IMR-90 (cell line): ENCODE measurements at regions not wholly inside any gene's neighbourhood (a gene's known extent, or its start where the extent isn't known, plus 50 kb on each side); places are given as distances from the start of the nearest gene placed in this dataset.
"Not testable (repeated sequence)": the region's sequence is repeated elsewhere in the genome, so short reads cannot be mapped to it uniquely, and the experiment has no call there.

ENCODE experiments used
- ATAC-seq: fragments of 200-7000 bp; cut with Tn5 transposase; 2 replicates; pipeline ENCODE4 v1.9.1; 2020; ENCODE audit warnings: low read depth, mild to moderate bottlenecking, moderate library complexity
- BruUV-seq: library from RNA; stranded (reverse); fragments of 400-500 nt; replicated peaks from 2 replicates; lab custom pipeline; 2021; lab: Mats Ljungman, UMichigan
- CTCF ChIA-PET: fragments of 300-600 bp; formaldehyde crosslinking; extraction: SDS; loops from one replicate; lab custom pipeline; 2021; ENCODE audit warnings: antibody characterized with exemption; lab: Yijun Ruan, JAX
- POLR2A ChIA-PET: fragments of 300-600 bp; sonication (Branson Sonifier 250); formaldehyde crosslinking; loops from one replicate; lab custom pipeline; 2022; ENCODE audit warnings: antibody characterized with exemption; ENCODE audit not compliant: unreplicated experiment; lab: Charles Lee
- DNase-seq: peaks from one replicate; pipeline ENCODE4 v3.0.0; 2013
- H2AFZ ChIP-seq: replicated peaks from 2 replicates; pipeline ENCODE3; 2013; ENCODE audit warnings: low read length, mild to moderate bottlenecking; ENCODE audit not compliant: poor library complexity
- H2AK5ac ChIP-seq: 2 replicates; pipeline ENCODE4 v1.6.1; 2013; ENCODE audit warnings: low read depth, low read length, inconsistent platforms
- H2AK9ac ChIP-seq: replicated peaks from 2 replicates; pipeline ENCODE3; 2013; ENCODE audit warnings: mild to moderate bottlenecking, low read depth, low read length, moderate library complexity; ENCODE audit not compliant: poor library complexity
- H2BK120ac ChIP-seq: 2 replicates; pipeline ENCODE4 v1.6.1; 2013; ENCODE audit warnings: low read depth, low read length, inconsistent platforms
- H2BK15ac ChIP-seq: 3 replicates; pipeline ENCODE4 v1.6.1; 2013; ENCODE audit warnings: low read depth, low read length, inconsistent platforms
- H2BK20ac ChIP-seq: 2 replicates; pipeline ENCODE4 v1.6.1; 2013; ENCODE audit warnings: low read depth, mild to moderate bottlenecking, inconsistent platforms, low read length, moderate library complexity
- H2BK5ac ChIP-seq: 2 replicates; pipeline ENCODE4 v1.6.1; 2013; ENCODE audit warnings: mild to moderate bottlenecking, low read depth, low read length, inconsistent platforms; ENCODE audit not compliant: poor library complexity, severe bottlenecking
- H3K14ac ChIP-seq: replicated peaks from 2 replicates; pipeline ENCODE4 v1.6.1; 2013; ENCODE audit warnings: low read depth, low read length, inconsistent platforms
- H3K18ac ChIP-seq: 2 replicates; pipeline ENCODE4 v1.6.1; 2013; ENCODE audit warnings: low read depth, low read length, control low read depth
- H3K23ac ChIP-seq: 2 replicates; pipeline ENCODE4 v1.6.1; 2013; ENCODE audit warnings: low read depth, low read length, inconsistent platforms
- H3K27ac ChIP-seq: 2 replicates; pipeline ENCODE4 v1.5.1; 2013; ENCODE audit warnings: mild to moderate bottlenecking, control low read depth, low read length; ENCODE audit not compliant: insufficient read depth
- H3K27me3 ChIP-seq: 2 replicates; pipeline ENCODE4 v1.6.1; 2013; ENCODE audit warnings: low read length; ENCODE audit not compliant: control insufficient read depth, insufficient read depth
- H3K36me3 ChIP-seq: 2 replicates; pipeline ENCODE4 v1.6.1; 2013; ENCODE audit warnings: low read length, mixed read lengths; ENCODE audit not compliant: control insufficient read depth, insufficient read depth
- H3K4ac ChIP-seq: 2 replicates; pipeline ENCODE4 v1.6.1; 2013; ENCODE audit warnings: low read depth, low read length, inconsistent platforms
- H3K4me1 ChIP-seq: 2 replicates; pipeline ENCODE4 v1.6.1; 2013; ENCODE audit warnings: low read length, mixed read lengths; ENCODE audit not compliant: control insufficient read depth, insufficient read depth
- H3K4me2 ChIP-seq: 2 replicates; pipeline ENCODE4 v1.6.1; 2013; ENCODE audit warnings: low read depth, mild to moderate bottlenecking, control low read depth, low read length, moderate library complexity
- H3K4me3 ChIP-seq: 2 replicates; pipeline ENCODE4 v1.5.1; 2013; ENCODE audit warnings: low read depth, mild to moderate bottlenecking, control low read depth, low read length, moderate library complexity; ENCODE audit not compliant: insufficient read depth
- H3K56ac ChIP-seq: 2 replicates; pipeline ENCODE4 v1.6.1; 2013; ENCODE audit warnings: low read length, inconsistent platforms; ENCODE audit not compliant: insufficient read depth; ENCODE audit errors: extremely low read depth
- H3K79me1 ChIP-seq, 2 experiments: 2 replicates each; pipeline ENCODE4 v1.6.1; 2013; ENCODE audit warnings: low read length in 2 of 2, inconsistent platforms in 1 of 2, low read depth in 1 of 2
- H3K9ac ChIP-seq: 2 replicates; pipeline ENCODE4 v1.6.1; 2013; ENCODE audit warnings: low read depth, low read length, control low read depth
- H3K9me1 ChIP-seq: 2 replicates; pipeline ENCODE4 v1.6.1; 2013; ENCODE audit warnings: low read length, inconsistent platforms; ENCODE audit not compliant: insufficient read depth
- H3K9me3 ChIP-seq: 2 replicates; pipeline ENCODE4 v1.6.1; 2013; ENCODE audit warnings: low read length; ENCODE audit not compliant: control insufficient read depth, insufficient read depth
- H4K20me1 ChIP-seq: 2 replicates; pipeline ENCODE4 v1.6.1; 2013; ENCODE audit warnings: low read length, inconsistent platforms; ENCODE audit not compliant: insufficient read depth
- H4K5ac ChIP-seq: 2 replicates; pipeline ENCODE4 v1.6.1; 2013; ENCODE audit warnings: mild to moderate bottlenecking, low read depth, low read length, control low read depth
- H4K8ac ChIP-seq, 2 experiments: 2 replicates each; pipeline ENCODE4 v1.6.1; 2013; ENCODE audit warnings: low read depth in 2 of 2, low read length in 2 of 2, control low read depth in 1 of 2, inconsistent platforms in 1 of 2
- H4K91ac ChIP-seq: 2 replicates; pipeline ENCODE4 v1.6.1; 2013; ENCODE audit warnings: low read depth, low read length, inconsistent platforms; ENCODE audit not compliant: insufficient read depth
- WGBS, 2 experiments: methylation state at CpG; one replicate each; pipeline versions ENCODE4 v1.1.5 to v1.1.7; 2013; ENCODE audit warnings: missing lambda C conversion rate in 2 of 2; ENCODE audit not compliant: insufficient read length in 1 of 2; ENCODE audit errors: extremely low coverage in 2 of 2; 5-methylcytosine and 5-hydroxymethylcytosine counted together
- dilution Hi-C: fragments of 300-500 bp; cut with HindIII; formaldehyde crosslinking; loops from one replicate; pipeline ENCODE4 v1.14.3; 2018; ENCODE audit warnings: low sequenced_read_pairs; ENCODE audit not compliant: unreplicated experiment
- in situ Hi-C: fragments of 300-500 bp; cut with MboI; formaldehyde crosslinking; loops from 3 replicates; pipeline ENCODE4 v1.14.3; 2019; ENCODE audit warnings: low sequenced_read_pairs, inconsistent platforms, mixed read lengths
- intact Hi-C: fragments of 100-400 bp; cut with micrococcal nuclease; formaldehyde crosslinking; loops from 2 replicates; pipeline ENCODE4 v1.10.0; 2022

DNA sequence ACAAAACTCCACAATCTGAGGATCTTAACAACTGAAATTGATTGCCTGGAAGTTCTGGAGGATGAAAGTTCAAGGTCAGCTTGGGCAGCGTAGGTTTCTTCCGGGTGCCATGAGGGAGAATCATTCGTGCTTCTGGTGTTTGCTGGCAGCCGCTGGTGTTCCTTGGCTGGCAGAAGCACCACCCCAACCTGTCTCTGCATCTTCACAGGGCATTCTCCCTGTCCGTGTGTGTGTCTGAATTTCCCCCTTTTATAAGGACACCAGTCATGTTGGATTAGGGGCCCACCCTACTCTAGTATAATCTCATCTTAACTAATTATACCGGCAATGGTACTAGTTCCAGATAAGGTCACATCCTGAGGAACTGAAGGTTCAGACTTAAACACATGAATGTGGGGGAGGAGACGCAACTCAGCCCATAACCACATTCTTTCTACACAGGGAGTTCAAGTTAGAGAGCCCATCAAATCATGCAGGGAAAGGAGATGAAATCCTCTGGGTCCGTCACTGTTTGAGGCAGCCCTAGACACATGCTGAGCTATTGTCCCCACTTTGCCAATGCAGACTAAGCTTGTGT lies 175.9 kb upstream of the PLGLB2 start:
- H2BK120ac ChIP-seq, H3K18ac ChIP-seq, H3K27me3 ChIP-seq, H2AFZ ChIP-seq, H2BK5ac ChIP-seq, ATAC-seq, H3K4me3 ChIP-seq, CTCF ChIA-PET, H3K9me1 ChIP-seq, H3K27ac ChIP-seq, intact Hi-C loops, H3K9ac ChIP-seq, dilution Hi-C loops, H4K8ac ChIP-seq, H3K9me3 ChIP-seq, H3K23ac ChIP-seq, H2BK15ac ChIP-seq, H3K36me3 ChIP-seq, H3K56ac ChIP-seq, H2BK20ac ChIP-seq, H3K4me2 ChIP-seq, H4K5ac ChIP-seq, DNase-seq, H4K91ac ChIP-seq, H4K20me1 ChIP-seq, H2AK9ac ChIP-seq, POLR2A ChIA-PET, H3K14ac ChIP-seq, BruUV-seq, in situ Hi-C loops, H3K4ac ChIP-seq, H3K4me1 ChIP-seq, H2AK5ac ChIP-seq: not testable (repeated sequence)
- WGBS, 2 experiments: no CpG with 5 or more reads among the region's 8 CpGs
- H3K79me1 ChIP-seq: peaks cover 4 to 14% of the 10 kb centered on the region in 2 experiments; a peak in 3 of 4 replicates

DNA sequence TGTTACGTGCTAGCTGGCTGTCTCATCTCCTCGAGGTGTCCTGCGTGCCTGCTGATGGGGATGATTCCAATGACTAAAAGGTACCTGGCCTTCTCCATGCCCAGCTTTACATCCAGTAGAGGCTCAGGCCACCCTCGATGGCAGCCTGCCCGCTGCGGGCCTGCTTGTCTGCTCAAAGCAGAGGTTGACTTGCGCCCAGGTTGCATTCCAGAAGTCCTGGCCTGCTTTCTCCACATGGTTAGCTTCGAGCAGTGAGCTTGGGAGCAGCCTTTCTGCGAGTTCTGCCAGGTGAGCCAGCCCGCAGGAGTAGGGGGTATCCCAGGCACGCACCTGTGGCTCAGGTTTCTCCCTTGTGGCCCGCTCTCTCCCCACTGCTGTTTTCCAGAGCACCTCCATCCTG lies 175.0 kb upstream of the PLGLB2 start:
- H3K27me3 ChIP-seq, H3K4ac ChIP-seq, in situ Hi-C loops, H3K9me1 ChIP-seq, dilution Hi-C loops, H3K18ac ChIP-seq, H3K9me3 ChIP-seq, H2BK120ac ChIP-seq, DNase-seq, H2AK5ac ChIP-seq, CTCF ChIA-PET, H3K4me2 ChIP-seq, H2BK5ac ChIP-seq, H2AFZ ChIP-seq, H3K14ac ChIP-seq, H3K9ac ChIP-seq, BruUV-seq, H3K4me3 ChIP-seq, H4K20me1 ChIP-seq, H2BK15ac ChIP-seq, intact Hi-C loops, H4K5ac ChIP-seq, H3K27ac ChIP-seq, H2AK9ac ChIP-seq, POLR2A ChIA-PET, H4K8ac ChIP-seq, H3K4me1 ChIP-seq, H3K23ac ChIP-seq, H3K36me3 ChIP-seq, H4K91ac ChIP-seq, ATAC-seq, H2BK20ac ChIP-seq, H3K56ac ChIP-seq: not testable (repeated sequence)
- peaks cover under 1 to 17% of the 10 kb centered on the region in 2 experiments; a peak in 2 of 4 replicates for H3K79me1 ChIP-seq
- no CpG with 5 or more reads among the region's 12 CpGs for WGBS, 2 experiments
